Ecto neural progenitor cell (in vitro differentiated cells): ENCODE measurements at regions not wholly inside any gene's neighbourhood (a gene's known extent, or its start where the extent isn't known, plus 50 kb on each side); places are given as distances from the start of the nearest gene placed in this dataset.
"Not testable (repeated sequence)": the region's sequence is repeated elsewhere in the genome, so short reads cannot be mapped to it uniquely, and the experiment has no call there.

Experiments used
- DNase-seq: peaks from one replicate; pipeline ENCODE4 v3.0.0-alpha.2; 2018; ENCODE audit warnings: low spot score

DNA sequence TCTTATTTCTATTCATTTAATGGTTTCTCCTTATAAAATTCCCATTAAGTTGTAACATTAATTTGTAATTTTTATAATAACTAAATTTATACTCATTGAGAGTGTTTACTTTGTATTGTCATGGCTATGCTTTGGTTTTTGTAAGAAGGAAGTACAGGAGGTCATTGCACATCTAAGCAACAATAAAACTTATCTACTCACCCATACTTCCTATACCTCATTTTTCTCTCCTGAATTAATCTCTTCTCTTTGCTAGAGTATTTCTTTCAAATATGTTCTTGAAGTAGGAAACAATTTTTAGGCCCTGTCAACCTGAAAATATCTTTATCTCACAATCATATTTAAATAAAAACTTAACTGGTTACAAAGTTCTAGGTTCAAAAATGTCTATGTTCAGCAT, 95.4 kb upstream of the WDR11 start:
- DNase-seq: no peak

- no peak for DNase-seq
These were observed 90.9 kb upstream of the WDR11 start for GRCh38 chr10:120760253-120760652.

GRCh38 chr10:120761951-120762350, 89.2 kb upstream of the WDR11 start:
- DNase-seq: no peak

DNA sequence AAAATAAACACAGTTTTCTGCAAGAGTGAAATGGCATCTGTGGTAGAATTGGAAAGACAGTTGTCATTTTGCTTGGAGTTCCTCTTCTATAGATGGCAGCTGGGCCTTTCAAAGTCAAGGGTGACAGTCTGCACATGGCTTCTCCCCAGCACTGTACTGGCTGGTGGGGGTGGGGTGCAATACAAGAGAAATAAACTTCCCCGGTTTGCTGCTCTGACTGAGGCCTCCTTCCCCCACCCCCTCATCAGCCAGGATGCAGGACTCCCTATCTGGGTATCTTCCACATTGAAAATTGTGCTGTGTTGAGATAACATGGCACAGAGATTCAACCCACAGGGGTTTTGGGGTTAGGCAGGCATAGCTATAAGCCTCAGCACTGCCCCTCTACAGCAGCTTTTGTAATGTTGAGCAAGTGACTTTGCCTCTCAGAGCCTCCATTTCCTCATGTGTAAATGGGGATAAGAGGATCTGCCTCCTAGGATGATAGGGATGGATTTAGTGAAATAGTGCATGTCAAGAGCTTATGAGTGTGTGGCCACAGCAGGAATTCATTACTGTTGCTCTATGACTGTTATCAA, 85.8 kb upstream of the WDR11 start:
- DNase-seq: no peak

GRCh38 chr10:120768227-120768626, 82.9 kb upstream of the WDR11 start:
- no peak for DNase-seq

DNA sequence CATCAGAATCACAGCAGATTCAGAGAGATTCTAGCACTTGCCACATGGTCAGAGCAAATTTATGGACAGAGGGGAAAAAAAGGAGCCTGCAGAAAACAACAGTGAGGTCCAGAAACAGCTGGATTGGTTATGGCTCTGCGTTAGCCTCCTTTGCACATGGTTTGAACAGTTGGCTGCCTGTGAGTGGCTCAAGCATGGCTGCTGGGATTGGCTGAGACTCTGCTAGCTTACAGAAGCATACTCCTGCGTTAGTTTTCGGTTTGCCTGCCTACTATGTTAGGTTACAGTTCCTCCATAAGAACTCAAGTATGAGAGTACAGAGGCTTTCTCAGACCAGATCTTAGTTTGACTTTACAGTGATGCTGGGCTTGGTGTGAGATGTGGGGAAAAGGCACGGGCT, 80.7 kb upstream of the WDR11 start:
- DNase-seq: no peak

DNA sequence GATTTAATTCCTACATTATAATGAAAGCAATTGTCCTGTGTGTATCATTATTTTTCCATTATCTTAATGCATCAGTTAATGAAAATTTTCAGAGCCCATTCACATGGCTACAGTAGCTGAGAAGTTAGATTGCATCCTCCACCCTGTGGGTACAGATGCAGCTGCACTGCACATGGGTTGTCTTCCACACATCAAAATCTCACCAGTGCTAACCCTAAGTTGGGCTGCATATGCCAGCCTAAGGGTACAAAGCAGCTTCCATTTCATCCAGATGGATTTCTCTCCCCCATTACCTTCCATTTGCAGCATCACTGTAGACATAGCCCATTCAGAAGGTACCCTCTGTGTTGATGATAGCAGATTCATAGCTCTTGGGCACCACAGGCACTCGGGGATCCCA, 74.7 kb upstream of the WDR11 start:
- no peak for DNase-seq

GRCh38 chr10:120782336-120782735, 68.8 kb upstream of the WDR11 start:
- no peak for DNase-seq

DNA sequence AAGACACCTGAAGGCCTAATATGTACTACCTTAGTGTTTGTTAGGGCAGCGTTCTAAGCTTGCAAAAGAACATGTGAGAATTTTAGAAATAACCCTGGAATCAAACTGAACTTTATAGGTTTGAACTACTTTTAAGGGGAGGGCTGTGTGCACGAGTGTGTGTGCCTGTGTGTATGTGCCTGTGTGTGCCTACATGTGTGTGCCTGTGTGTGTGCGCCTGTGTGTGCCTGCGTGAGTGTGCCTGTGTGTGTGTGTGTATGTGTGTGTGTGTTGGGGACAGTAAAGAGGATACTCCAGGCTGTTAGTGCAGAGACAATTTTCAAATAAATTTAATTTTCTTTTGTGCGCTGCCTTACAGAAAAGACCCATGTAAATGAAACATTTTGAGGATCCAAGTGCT, 68.1 kb upstream of the WDR11 start:
- no peak for DNase-seq

- DNase-seq: no peak
These were observed 67.3 kb upstream of the WDR11 start for GRCh38 chr10:120783867-120784266.

GRCh38 chr10:120788771-120789170, 62.4 kb upstream of the WDR11 start:
- DNase-seq: no peak

DNA sequence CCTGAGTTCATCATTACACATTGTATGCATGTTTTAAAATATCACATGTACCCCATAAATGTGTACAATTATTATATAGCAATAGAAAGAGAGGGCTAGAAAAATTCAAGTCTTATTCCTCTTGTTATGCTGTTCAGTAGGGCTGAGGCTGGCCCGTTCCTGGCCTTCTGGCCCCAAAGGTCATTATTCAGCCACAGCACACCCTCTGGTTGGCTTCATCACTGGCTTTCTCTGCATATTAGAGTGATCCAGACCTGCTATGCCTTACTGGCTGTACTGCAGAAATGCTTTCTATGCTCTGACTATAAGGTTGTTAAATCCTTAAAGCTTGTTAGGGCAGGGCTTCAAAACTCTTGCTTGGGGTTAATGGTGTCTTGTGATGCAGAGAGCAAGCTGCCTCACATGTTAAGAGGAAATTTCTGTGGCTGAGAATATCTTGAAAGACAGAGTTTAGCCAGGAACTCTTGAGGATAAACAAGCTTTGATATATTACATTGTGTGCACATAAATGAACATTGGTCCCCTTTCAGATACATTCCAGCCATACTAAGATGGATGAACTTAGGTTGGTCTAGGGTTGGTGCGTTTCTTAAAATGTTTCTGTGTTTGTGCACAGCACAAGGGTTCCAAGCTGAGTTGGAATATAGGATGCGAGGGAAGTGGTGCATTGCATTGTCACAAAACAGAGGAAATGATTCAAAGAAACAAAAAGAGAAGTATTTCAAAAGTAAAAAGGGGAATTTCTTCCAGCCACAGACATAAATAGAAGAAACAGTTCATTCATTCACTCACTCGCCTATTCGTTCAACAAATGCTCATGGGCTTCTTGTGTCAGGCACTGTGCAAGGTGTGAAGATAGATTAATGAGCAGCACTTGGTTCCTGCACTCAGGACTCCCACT, 61.6 kb upstream of the WDR11 start:
- no peak for DNase-seq

- no peak for DNase-seq
These were observed 59.8 kb upstream of the WDR11 start for GRCh38 chr10:120791316-120791715.

GRCh38 chr10:120793088-120793487, 58.1 kb upstream of the WDR11 start:
- DNase-seq: peak; percentile 60

GRCh38 chr10:120794390-120794789, 56.8 kb upstream of the WDR11 start:
- no peak for DNase-seq

GRCh38 chr10:120798276-120798675, 52.9 kb upstream of the WDR11 start:
- not testable (repeated sequence) for DNase-seq

- no peak for DNase-seq
These were observed 51.3 kb upstream of the WDR11 start for GRCh38 chr10:120799849-120800248.

GRCh38 chr10:120800528-120801323, 50.4 kb upstream of the WDR11 start:
- DNase-seq: no peak
